HG03039 (cell line): ENCODE measurements at regions not wholly inside any gene's neighbourhood (a gene's known extent, or its start where the extent isn't known, plus 50 kb on each side); places are given as distances from the start of the nearest gene placed in this dataset.
"Not testable (repeated sequence)": the region's sequence is repeated elsewhere in the genome, so short reads cannot be mapped to it uniquely, and the experiment has no call there.

Experiments
- ATAC-seq: cut with Tn5 transposase; IDR thresholded peaks from one replicate; pipeline ENCODE4 v1.9.1; 2021; ENCODE audit warnings: mild to moderate bottlenecking, moderate library complexity; ENCODE audit not compliant: unreplicated experiment

- ATAC-seq, result no peak
Measured at GRCh38 chr11:112670806-112671570, 290.2 kb upstream of the NCAM1 start.

GRCh38 chr11:112673401-112673800 lies 287.8 kb upstream of the NCAM1 start:
- ATAC-seq, result not testable (repeated sequence)

GRCh38 chr11:112685111-112685510 lies 276.1 kb upstream of the NCAM1 start:
- ATAC-seq, result no peak

- ATAC-seq, result no peak
Measured at GRCh38 chr11:112689851-112690250, 271.4 kb upstream of the NCAM1 start.

- no peak for ATAC-seq
Measured at GRCh38 chr11:112693781-112694180, 267.4 kb upstream of the NCAM1 start.

GRCh38 chr11:112694245-112694644 lies 267.0 kb upstream of the NCAM1 start:
- ATAC-seq, result no peak

- ATAC-seq, result no peak
Measured at GRCh38 chr11:112694813-112695212, 266.4 kb upstream of the NCAM1 start.

- no peak for ATAC-seq
Measured at GRCh38 chr11:112697391-112698178, 263.6 kb upstream of the NCAM1 start.

- no peak for ATAC-seq
Measured at GRCh38 chr11:112705148-112705547, 256.1 kb upstream of the NCAM1 start.

GRCh38 chr11:112706863-112707262 lies 254.4 kb upstream of the NCAM1 start:
- ATAC-seq, result no peak

- ATAC-seq, result not testable (repeated sequence)
Measured at GRCh38 chr11:112714340-112714739, 246.9 kb upstream of the NCAM1 start.

- ATAC-seq, result no peak
Measured at GRCh38 chr11:112715056-112715455, 246.2 kb upstream of the NCAM1 start.

GRCh38 chr11:112718483-112718882 lies 242.7 kb upstream of the NCAM1 start:
- ATAC-seq, result no peak

- ATAC-seq, result no peak
Measured at GRCh38 chr11:112719736-112720525, 241.3 kb upstream of the NCAM1 start.

GRCh38 chr11:112722148-112722547 lies 239.1 kb upstream of the NCAM1 start:
- ATAC-seq, result no peak

- no peak for ATAC-seq
Measured at GRCh38 chr11:112722876-112723275, 238.3 kb upstream of the NCAM1 start.

- ATAC-seq, result no peak
Measured at GRCh38 chr11:112723676-112724495, 237.3 kb upstream of the NCAM1 start.

- no peak for ATAC-seq
Measured at GRCh38 chr11:112724496-112724790, 236.8 kb upstream of the NCAM1 start.

- no peak for ATAC-seq
Measured at GRCh38 chr11:112725636-112726035, 235.6 kb upstream of the NCAM1 start.

- ATAC-seq, result no peak
Measured at GRCh38 chr11:112727341-112727841, 233.8 kb upstream of the NCAM1 start.

- no peak for ATAC-seq
Measured at GRCh38 chr11:112728288-112728687, 232.9 kb upstream of the NCAM1 start.
